GM21381 (cell line): ENCODE measurements at regions not wholly inside any gene's neighbourhood (a gene's known extent, or its start where the extent isn't known, plus 50 kb on each side); places are given as distances from the start of the nearest gene placed in this dataset.
"Not testable (repeated sequence)": the region's sequence is repeated elsewhere in the genome, so short reads cannot be mapped to it uniquely, and the experiment has no call there.

Experiments
- ATAC-seq: cut with Tn5 transposase; IDR thresholded peaks from one replicate; pipeline ENCODE4 v1.9.1; 2021; ENCODE audit warnings: mild to moderate bottlenecking, moderate library complexity; ENCODE audit not compliant: unreplicated experiment

DNA sequence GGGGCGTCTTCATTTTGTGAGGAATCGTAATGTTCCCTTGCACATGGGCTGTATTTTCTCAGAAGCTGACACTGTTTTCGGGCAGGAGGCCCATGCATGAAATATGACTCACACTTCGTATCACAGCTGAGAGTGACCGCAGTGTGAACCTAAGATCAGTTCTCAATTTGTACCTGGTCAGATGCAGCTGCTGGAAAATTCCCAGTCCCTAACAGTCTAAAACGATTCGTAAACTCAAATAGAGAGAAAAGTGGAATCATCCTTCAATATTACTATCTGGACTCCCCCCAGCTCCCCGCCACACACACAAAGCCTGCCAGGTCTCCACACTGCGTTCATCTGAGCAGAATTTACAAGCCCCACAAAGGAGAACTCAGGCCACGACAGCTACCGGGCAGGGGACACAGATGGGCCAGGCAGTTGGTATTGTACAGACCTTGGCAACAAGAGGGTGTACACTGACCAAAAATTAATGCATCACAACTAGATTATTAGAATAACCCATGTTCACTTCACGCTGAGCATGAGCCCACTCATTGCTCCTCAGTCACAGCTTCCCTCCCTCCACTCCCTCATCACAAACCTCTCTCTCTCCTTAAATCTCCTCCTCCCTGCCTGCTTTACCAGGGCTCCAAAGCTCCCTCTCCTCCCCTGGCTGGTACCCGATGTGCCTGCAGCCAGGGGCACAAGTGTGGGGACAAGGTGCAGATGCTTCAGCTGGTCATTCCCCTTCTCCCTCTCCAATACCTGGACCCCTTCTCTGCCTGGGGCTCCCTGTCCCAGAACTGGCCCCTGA, 488.4 kb downstream of the PREX1 start:
- no peak for ATAC-seq

DNA sequence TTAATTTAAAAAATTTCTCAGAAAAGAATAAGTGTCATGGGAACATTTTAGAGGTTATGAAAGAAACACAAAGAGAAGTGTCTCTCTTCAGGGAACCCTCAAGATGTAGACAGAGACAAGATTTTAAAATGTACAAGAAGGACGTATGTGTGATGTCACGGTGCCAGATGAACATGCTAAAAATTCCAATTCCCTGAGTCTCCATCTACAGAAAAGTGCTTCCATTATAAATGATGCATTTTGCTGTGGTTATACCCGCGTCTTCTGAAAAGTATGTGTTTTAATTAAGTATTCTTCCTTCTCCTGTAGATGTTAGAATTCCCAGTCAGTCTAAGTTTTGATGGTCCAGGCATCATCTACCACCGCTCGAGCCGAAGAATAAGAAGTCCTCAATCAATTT, 489.1 kb downstream of the PREX1 start:
- ATAC-seq: no peak

DNA sequence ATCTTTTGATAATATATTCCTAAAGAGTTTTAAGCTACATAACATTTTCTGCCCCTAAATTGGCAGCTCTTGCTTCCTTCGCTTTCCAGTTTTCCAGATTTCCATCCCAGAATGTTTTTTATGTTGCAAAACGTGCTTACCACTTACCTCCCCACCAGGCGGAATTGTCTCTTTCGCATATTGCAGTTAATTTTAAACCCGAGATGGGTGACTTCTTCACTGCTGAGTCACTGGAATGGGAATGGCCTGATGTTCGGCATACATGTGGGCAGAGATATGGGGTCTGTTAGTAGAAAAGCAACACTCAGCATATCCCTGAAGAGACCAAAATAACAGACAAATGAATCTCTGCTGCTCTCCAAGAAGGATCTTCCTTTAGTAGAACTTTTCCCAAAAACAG, 491.2 kb downstream of the PREX1 start:
- ATAC-seq: no peak

DNA sequence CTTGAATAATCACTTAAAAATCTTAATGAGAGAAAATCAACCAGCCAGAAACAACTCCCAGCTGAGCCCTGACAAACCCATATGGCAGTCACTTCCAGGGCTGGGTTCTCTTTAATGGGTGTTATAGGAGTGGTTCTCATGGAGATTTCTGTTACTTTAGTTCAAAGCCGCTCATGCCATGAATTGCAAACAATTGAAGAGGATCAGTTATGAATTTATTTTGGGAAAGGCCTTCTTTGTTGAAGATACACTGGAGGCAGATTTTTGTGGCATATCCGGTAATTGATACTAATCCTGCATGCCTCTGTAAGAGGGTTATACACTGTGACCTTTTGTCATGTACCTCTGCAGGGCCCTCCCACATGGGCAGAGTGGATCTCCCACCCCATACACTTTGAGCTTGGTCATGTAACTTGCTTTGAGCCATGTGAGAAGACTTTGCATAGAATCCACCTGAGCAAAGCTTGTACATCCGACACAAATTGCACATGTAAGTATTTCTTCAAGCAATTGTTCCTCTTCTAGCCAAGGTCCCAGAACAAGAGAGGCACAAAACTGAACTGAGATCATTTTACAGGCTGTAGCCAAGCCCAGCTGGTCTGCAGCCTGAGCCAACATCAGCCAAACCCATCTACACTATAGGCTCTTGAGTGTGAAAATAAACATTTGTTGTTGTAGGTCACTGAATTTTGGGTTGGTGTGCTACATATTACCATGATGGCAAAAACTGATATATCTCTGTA, 492.3 kb downstream of the PREX1 start:
- ATAC-seq: no peak

DNA sequence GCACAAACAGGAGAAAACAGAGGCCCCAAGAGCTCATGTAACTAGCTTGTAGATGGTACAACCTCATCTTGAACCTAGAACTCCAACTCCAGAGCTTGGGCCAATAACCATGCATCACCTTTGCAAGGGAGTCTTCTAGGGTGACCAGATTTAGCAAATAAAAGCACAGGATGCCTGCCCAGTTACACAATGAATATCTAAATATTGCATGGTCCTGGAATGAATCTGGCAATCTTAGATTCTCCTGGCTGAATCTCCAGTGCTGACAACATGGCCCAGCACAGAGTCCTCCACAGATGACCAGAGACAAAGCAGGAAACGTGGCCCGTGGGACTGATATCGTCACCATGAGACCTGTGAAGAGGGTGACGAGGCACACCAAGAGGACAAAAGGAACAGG, 494.1 kb downstream of the PREX1 start:
- no peak for ATAC-seq

DNA sequence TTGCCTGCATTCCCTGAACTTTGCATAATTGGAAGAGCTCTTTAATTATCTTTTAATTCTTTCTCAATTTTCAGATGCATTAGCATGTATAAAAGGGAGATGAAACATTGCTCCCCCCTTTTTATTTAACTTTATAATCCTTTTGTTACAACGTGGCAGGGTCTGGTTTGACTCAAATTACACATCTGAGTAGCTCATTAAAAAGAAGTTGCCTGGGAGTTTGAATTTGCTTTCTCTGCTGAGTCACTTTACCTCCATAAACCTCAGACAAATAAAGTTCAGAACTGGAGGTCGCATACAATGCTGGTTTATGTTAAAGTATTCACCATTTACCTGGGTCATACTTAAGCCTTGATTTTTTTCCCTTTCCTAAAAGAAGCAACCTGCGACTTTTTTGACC, 495.2 kb downstream of the PREX1 start:
- ATAC-seq: no peak

DNA sequence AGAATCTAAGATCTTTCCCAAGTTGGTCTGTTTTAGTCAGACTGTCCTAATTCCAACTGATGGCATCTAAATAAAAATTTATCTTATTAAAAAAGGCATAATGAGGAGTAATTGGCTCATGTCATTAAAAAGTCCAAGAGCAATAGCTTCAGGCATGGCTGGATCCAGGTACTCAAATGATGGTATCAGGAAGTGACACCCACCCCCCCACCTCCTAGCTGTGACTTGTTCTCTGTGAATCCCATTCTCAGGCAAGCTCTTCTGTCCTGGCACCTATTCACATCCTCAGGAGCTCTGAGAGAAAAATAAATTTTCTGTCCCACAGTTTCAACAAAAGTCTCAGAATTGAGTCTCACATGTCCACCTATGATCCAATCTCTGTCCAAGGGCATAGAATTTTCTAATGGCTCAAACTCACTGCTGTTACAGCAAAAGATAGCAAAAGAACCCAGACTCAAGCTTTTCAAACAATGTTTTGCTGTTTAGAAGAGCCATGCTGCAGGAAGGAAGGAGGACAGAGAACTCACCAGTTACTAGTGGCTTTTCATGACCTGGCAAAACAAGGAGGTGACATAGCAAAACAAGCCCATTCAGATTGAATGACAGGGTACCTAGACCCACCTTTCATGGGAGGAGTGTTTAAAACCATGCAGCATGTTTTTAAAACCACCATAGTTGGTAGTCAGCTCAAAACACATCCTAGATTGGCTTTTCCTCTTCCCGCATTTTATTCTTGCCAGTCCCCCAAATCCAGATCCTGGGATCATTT, 496.1 kb downstream of the PREX1 start:
- no peak for ATAC-seq

DNA sequence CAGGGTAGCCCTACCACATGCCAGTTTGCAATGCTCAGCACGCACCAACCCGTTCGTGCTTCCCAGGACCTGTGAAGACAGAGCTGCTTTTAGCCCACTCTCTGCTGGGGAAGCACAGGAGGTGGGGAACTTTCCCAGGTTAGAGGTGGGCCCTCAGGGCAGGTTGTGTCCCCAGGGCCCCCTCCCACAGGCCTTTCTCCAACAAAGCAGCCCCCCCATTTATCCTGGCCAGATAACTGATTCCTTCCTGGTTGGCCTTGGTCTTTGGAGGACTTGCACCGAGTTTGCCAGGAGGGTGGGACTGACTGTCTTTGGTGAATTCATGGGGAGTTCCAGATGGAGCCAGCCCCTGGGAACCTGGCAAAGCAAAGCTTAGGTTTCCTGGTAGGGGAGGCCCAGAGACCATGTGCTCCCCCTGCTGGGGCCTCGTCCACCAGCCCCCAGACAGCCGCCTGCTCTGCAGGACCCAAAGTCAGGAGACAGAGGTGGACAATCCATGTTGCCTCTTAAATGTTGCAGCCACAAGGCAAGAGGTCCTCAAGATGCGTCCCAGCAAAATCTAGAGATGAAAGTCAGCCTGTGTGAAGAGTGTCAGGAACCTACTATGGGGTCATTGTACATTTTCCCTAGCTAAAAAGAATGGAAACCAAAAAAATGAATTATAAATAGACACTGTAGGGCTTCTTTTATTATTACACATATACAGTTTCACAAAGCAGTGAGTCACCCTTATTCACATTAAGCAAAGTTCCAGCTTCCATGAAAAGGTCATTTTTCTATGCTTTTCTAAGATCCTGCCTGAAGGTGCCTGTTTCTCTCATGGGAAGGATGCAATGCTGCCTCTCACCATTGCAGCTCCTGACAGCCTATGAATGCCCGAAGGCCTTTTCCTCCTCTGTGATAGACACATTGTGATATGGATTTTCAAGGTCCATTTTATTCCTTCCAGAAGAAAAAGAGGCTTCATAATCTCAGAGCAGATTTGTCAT, 497.8 kb downstream of the PREX1 start:
- no peak for ATAC-seq

DNA sequence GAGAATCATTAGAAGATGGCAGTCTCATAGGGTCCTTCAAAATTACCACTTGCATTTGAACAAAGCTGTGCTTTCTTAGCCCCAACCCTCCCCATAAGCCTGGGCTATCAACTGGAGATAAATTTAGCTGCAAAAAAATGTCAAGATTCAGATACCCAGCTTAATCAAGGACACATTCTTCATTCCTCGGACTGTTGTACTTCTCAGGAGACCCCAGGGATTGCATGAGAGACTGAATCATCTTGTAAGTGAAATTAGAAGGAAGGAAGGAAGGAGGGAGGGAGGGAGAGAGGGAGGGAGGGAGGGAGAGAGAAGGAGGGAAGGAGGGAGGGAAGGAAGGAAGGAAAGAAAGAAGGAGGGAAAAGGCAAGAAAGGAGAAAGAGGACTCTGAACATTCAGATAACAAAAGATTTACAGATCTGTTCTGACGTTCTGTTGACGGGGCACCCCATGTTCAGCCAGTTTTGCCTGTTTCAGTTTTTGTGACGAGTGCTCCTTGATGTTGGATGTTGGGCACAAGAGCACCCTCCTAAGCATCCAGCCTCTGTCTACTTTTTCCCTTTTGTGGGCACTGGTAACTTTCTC, 498.7 kb downstream of the PREX1 start:
- no peak for ATAC-seq

DNA sequence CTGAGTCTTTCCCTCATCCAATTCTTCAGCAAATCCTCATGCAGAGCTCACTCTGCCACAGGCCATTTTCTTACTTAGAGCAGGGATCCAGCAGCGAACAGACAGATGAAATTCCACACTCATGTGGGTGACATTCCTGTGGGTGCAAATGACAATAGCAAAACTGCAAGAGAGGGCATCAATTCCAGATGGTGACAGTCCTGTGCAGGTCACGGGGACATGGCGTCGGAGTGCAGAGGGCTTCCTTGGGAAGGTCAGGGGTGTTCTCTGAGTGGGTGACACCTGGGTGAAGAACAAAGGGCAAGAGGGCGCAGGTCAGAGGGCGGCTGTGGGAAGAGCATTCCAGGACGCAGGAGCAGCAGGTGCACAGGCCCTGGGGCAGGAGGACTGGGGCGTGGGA, 500.0 kb downstream of the PREX1 start:
- ATAC-seq: not testable (repeated sequence)

DNA sequence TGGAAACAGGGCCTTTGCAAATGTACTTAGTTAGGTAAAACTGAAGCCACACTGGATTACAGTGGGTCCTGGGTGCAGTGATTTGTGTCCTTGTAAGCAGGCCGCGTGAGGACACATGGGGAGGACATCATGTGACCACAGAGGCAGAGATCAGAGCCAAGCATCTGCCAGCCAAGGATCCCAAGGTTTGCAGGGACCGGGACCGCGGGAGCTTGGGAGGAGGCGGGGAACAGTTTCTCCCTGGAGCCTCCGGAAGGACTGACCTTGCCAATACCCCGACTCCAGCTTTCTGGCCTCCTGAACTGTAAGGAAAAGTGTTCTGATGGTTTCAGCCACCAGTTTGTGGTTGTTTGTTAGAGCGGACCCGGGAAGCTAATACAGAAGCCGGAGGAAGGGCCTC, 500.9 kb downstream of the PREX1 start:
- ATAC-seq: no peak

DNA sequence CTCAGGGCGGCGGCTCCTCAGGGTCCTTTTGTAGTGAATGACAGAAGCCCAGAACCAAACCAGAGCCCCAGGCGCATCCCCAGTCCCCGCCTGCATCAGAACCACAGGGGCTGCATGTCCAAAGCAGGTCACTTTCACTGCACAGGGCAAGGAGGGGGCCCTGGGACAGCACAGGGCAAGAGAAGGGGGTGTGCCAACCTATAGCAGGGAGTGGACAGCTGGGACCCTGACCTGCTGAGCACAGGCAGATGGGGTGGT, 501.4 kb downstream of the PREX1 start:
- no peak for ATAC-seq

DNA sequence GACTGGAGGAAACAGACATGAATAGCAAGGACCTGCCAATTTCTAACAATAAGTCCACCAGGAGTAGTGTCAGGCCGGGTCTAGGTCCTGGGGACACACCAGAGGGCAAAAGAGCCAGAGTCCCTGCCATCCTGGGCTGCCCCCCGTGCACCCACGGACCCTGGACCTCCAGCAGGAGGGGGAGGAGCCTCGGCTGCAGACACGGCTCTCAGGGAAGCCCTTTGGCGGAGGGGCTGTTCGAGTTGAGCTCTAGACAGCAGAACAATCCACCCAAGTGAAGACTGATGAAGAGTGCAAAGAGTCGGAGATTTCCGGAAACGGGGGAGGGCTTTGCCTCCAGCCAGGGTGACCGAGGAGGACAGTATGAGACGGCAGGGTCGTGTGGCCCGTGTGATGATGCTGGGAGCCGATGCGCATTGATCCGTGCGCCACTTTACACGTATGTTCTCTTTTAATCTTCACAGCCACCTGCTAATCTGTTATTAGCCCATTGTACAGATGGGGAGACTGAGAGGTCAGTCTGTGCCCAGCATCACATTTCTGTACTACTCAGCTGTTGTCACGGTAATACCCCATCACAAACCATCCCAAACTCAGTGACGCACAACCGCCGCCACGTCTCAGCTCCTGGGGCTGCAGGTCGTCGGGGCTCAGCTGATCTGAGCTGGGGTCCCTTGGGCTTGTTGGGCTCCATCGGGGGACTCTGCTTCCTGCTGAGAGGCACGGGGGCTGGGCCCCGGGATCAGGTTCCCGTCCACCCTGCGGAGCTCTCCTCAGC, 502.0 kb downstream of the PREX1 start:
- no peak for ATAC-seq

DNA sequence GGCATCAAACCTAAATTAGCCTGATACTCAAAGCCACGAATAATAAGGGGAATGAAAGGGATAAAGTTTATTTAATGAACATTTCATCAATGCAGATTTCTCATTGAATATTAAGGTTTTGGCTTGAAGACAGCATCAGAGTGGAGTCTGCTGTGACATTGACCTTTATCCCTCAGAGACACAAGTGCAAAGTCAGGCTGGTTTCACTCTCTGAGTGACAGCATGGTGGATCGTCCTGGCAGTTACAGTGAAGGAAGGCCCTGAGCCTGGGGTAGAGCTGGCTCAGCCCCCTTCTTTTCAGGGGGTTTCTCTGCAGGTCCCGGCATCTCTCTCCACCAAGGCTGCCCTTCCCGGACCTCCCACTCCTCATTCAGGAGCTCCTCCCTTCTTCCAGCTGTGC, 503.1 kb downstream of the PREX1 start:
- no peak for ATAC-seq

DNA sequence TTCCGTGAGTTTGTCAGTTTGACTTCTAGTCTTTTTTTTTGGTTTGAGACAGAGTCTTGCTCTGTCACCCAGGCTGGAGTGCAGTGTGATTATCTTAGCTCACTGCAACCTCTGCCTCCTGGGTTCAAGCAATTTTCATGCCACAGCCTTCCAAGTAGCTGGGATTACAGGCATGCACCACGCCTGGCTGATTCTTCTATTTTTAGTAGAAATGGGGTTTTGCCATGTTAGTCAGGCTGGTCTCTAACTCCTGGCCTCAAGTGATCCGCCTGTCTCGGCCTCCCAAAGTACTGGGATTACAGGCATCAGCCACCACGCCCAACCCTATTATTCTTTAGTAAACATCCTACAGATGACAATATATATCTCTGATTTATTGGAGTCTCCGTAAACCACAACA, 506.5 kb downstream of the PREX1 start:
- no peak for ATAC-seq

DNA sequence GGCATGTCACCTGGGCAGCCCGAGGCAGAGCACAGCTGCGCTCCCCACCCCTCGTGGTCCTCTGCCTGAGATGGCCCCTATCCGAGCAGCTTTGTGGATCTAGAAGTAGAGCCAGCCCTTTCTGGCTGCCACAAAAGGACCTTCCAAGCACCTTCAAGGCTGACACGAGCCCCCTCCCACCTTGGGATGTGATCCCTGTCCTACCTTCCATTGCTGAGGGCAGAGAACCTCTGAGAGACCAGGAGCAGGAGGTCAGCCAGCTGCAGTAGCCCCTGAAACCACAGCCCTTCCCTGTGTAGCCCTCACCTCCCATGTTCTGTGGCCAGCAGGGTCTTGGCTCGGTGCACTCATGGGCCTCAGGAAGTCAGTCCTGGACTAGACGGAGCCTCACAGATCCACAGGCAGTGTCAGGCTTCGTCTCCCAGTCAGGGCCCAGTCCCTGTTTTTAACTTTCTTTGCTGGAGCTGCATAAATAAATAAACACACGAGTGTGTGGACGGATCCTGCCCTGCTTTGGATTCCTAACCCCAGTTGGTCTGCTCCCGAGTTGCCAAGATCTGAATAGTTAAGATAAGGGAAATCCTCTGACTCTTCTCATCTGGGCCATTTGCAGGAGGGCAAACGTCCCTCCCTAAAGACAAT, 507.7 kb downstream of the PREX1 start:
- ATAC-seq: no peak

DNA sequence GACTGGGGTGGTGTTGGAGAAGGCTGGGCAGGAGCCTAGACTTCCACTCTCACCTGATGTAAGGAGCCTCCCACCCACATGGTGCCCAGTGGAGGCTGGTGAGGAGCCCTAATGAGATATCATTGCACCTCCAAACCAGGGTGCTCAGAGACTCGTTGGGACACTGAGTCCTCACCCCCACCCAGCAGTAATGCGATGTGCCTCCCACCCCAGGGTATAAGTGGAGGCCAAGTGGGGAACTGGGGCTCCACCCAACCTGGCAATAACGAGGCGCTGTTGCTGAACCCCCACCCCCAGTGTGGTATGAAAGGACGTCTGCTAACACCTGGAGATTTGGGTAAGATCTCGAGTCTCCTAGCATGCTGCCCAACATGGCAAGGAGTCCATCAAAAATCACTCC, 510.2 kb downstream of the PREX1 start:
- no peak for ATAC-seq

DNA sequence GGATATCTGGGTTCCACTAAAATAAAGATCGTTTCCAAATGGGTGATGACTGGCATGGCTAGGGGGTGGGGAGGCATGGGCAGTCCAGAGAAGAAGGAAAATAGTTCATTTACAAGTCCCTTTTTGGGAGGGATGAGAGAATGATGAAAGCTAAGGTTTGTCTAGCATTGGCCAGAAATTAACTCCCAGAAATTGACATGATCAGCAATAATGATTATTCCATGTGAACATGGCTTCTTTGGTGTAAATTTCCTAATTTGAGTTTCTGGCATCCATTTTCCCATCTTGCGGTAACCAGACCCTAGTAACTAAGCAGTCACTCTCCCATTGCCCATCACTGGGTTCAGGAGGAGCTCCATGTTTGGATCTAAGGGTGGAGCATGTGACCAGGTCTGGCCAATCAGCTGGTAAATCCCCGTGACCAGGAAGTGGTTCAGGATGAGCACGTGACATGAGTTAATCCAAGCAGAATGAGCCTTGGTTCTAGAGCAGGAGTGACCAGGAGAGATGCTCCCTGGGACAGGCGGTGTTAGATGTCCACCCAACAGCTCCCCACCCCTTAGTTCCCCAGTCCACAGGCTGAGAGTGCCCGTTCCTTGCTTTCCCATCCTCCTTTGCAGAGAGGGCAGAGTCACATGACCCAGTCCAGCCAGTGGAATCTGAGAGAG, 512.7 kb downstream of the PREX1 start:
- ATAC-seq: no peak

DNA sequence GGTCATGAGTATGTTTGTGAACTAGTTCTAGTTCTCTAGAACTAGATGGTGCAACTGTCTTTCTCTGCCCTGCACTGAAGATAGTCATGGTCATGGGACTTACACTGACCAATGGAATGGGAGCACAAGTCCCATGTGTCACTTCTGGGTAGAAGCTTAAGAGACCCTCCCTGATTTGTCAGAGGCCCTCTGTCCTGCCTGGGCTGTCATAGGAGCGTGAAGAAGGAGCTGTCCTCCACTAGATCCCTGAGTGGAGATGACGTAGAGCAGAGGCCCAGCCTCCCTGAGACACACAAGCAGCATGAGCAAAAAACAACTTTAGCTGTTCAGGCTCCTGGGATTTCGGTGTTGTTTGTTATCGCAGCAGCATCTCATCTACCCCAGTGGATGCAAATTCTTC, 514.5 kb downstream of the PREX1 start:
- no peak for ATAC-seq
